Mucosa of descending colon (tissue), 3 donors: ENCODE measurements at regions not wholly inside any gene's neighbourhood (a gene's known extent, or its start where the extent isn't known, plus 50 kb on each side); places are given as distances from the start of the nearest gene placed in this dataset.

ENCODE experiments used
- ATAC-seq: fragments of 200-7000 bp; cut with Tn5 transposase; one replicate; pipeline ENCODE4 v1.9.1; 2020; ENCODE audit warnings: mild to moderate bottlenecking, moderate library complexity
- DNase-seq, 3 donors: peaks; one replicate each; pipeline ENCODE4 v3.0.0-alpha.2; 2020
- H3K36me3 ChIP-seq: fragments of 200-600 bp; one replicate; pipeline ENCODE4 v1.8.0; 2021; ENCODE audit warnings: low read depth, mild to moderate bottlenecking
- H3K4me1 ChIP-seq: fragments of 200-600 bp; one replicate; pipeline ENCODE4 v1.8.0; 2021; ENCODE audit warnings: low read depth, mild to moderate bottlenecking
- H3K4me3 ChIP-seq: fragments of 200-600 bp; one replicate; pipeline ENCODE4 v1.8.0; 2021; ENCODE audit warnings: mild to moderate bottlenecking
- H3K9me3 ChIP-seq: fragments of 200-600 bp; one replicate; pipeline ENCODE4 v1.8.0; 2021; ENCODE audit warnings: mild to moderate bottlenecking
- CTCF ChIP-seq: fragments of 200-600 bp; IDR thresholded peaks from one replicate; pipeline ENCODE4 v1.8.0; 2022; ENCODE audit warnings: antibody characterized with exemption, mild to moderate bottlenecking
- intact Hi-C, 2 donors: fragments of 100-400 bp; cut with DNase I in 1 of 2; cut with micrococcal nuclease in 1 of 2; formaldehyde crosslinking; loops; one replicate each; pipeline versions ENCODE4 v1.11.0 to v1.11.1; 2022; cut with DNase I, micrococcal nuclease
- donor health status: DM: no; HTN: no; CAD: no; lungs with moderate emphysema.
- donor health status: DM: no; HTN: no; CAD: no.
- donor health status: DM: no; HTN: yes; CAD: no.

GRCh38 chr3:180176059-180176458 is 139.3 kb upstream of the PEX5L start:
- Histone ChIP-seq H3K4me1 (no peaks in the 10 kb centered on the region), H3K9me3 (peaks cover 3% of the 10 kb centered on the region), H3K36me3 (no peaks in the 10 kb centered on the region), H3K4me3 (no peak overlapping the region)
- TF ChIP-seq CTCF, result no peak
- intact Hi-C loops, result no loop called here
- ATAC-seq, result no peak
- no peak for DNase-seq

DNA sequence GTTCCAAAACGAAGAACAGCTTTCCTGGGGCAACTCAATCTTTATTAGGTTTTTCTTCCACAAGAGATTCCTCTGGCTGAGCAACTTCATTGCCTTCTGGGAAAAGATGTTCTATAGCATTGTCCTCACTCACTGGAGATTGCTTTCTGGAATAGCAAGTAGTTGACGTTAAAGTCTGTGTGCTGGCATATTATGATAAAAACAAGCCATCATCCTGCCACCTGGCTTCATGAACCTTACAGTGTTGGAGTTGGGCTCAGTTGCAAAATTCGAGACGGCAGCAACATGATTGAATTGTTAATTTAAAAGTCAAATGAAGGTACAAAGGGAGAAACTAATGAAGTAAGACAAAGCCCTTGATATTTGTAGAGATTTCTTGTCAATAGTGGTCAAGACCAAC is 140.5 kb upstream of the PEX5L start:
- TF ChIP-seq CTCF, result no peak
- DNase-seq, result no peak
- intact Hi-C loops, result no loop called here
- Histone ChIP-seq H3K36me3 (no peaks in the 10 kb centered on the region), H3K9me3 (peaks cover 3% of the 10 kb centered on the region), H3K4me1 (no peaks in the 10 kb centered on the region), H3K4me3 (no peak overlapping the region)
- no peak for ATAC-seq

- ATAC-seq (no peak), DNase-seq (no peak)
- Histone ChIP-seq H3K36me3 (no peaks in the 10 kb centered on the region), H3K9me3 (peaks cover 6% of the 10 kb centered on the region), H3K4me3 (no peak overlapping the region), H3K4me1 (no peaks in the 10 kb centered on the region)
- intact Hi-C loops, result no loop called here
- no peak for TF ChIP-seq CTCF
These were observed 142.8 kb upstream of the PEX5L start for GRCh38 chr3:180179562-180179961.

GRCh38 chr3:180180795-180181194 is 144.1 kb upstream of the PEX5L start:
- Histone ChIP-seq H3K36me3 (no peaks in the 10 kb centered on the region), H3K9me3 (peaks cover 8% of the 10 kb centered on the region), H3K4me1 (no peaks in the 10 kb centered on the region), H3K4me3 (no peak overlapping the region)
- ATAC-seq, result no peak
- intact Hi-C loops, result no loop called here
- TF ChIP-seq CTCF, result no peak
- DNase-seq, result no peak

- ATAC-seq (no peak), DNase-seq (no peak)
- intact Hi-C loops, result no loop called here
- no peaks in the 10 kb centered on the region for H3K36me3 ChIP-seq
- H3K4me3 ChIP-seq, result no peak overlapping the region
- H3K4me1 ChIP-seq, result no peaks in the 10 kb centered on the region
- TF ChIP-seq CTCF, result no peak
- H3K9me3 ChIP-seq, result peaks cover 5% of the 10 kb centered on the region
These were observed 144.7 kb upstream of the PEX5L start for GRCh38 chr3:180181387-180181786.

DNA sequence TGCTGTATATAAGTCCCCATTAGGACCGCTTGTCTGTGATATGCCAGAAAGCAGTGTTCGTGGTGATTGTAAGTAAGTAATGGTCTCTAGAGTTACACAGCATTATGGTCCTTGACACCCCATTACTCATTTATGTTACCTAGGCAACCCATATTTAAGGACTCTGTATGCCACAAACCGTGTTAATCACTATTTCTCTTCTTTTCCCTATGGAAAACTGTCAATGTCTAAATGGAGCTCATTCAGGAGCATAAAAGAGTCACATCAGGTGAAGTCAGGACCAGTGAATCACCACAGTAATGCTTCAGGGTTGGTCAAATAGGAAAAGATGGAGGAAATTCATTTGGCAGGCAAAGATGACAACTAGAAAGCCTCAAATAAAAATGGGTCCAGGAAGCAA is 146.6 kb upstream of the PEX5L start:
- H3K36me3 ChIP-seq, result no peaks in the 10 kb centered on the region
- H3K4me1 ChIP-seq, result no peaks in the 10 kb centered on the region
- no peak overlapping the region for H3K4me3 ChIP-seq
- ATAC-seq (no peak), DNase-seq (no peak)
- H3K9me3 ChIP-seq, result peaks cover 5% of the 10 kb centered on the region
- no peak for TF ChIP-seq CTCF
- intact Hi-C loops, result no loop called here
